GM13976 (cell line): ENCODE measurements at regions not wholly inside any gene's neighbourhood (a gene's known extent, or its start where the extent isn't known, plus 50 kb on each side); places are given as distances from the start of the nearest gene placed in this dataset.
A peak's percentile ranks its signal among the peaks of the same experiment; 100 is the strongest.
"Not testable (repeated sequence)": the region's sequence is repeated elsewhere in the genome, so short reads cannot be mapped to it uniquely, and the experiment has no call there.

Experiments used
- DNase-seq: peaks from one replicate; pipeline ENCODE4 v3.0.0; 2012; ENCODE audit warnings: low spot score
- in situ Hi-C: fragments of 300-500 bp; cut with MboI; formaldehyde crosslinking; loops from one replicate; pipeline ENCODE4 v1.12.0; 2022; ENCODE audit warnings: low sequenced_read_pairs, mixed read lengths, inconsistent platforms; ENCODE audit not compliant: unreplicated experiment
- TF ChIP-seq, protein P1 (sequence below): IDR thresholded peaks from 2 replicates; pipeline ENCODE4 v1.5.1; 2012; ENCODE audit warnings: borderline replicate concordance, mild to moderate bottlenecking; ENCODE audit not compliant: insufficient read depth; ENCODE audit errors: extremely low read depth, missing control alignments, control extremely low read depth

- in situ Hi-C loops = no loop called here
- TF ChIP-seq, protein P1, sequence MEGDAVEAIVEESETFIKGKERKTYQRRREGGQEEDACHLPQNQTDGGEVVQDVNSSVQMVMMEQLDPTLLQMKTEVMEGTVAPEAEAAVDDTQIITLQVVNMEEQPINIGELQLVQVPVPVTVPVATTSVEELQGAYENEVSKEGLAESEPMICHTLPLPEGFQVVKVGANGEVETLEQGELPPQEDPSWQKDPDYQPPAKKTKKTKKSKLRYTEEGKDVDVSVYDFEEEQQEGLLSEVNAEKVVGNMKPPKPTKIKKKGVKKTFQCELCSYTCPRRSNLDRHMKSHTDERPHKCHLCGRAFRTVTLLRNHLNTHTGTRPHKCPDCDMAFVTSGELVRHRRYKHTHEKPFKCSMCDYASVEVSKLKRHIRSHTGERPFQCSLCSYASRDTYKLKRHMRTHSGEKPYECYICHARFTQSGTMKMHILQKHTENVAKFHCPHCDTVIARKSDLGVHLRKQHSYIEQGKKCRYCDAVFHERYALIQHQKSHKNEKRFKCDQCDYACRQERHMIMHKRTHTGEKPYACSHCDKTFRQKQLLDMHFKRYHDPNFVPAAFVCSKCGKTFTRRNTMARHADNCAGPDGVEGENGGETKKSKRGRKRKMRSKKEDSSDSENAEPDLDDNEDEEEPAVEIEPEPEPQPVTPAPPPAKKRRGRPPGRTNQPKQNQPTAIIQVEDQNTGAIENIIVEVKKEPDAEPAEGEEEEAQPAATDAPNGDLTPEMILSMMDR = no peak
- DNase-seq = no peak
Measured at GRCh38 chr14:22105006-22105623, 431.5 kb upstream of the OR4E1 start.

DNA sequence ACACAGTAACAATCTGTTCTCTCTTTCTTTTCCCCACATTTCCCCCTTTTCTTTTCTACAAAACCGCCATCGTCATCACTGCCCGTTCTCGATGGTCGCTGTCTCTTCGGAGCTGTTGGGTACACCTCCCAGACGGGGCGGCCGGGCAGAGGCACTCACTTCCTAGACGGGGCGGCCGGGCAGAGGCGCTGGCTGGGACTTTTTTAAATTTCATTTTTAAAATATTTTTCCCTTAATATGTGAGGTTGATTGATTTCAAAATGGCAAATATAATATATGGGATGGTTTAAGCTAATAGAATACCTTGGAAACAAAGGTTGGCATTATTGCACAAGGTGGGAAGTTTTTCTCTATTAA is 427.1 kb upstream of the OR4E1 start:
- DNase-seq, in situ Hi-C loops: not testable (repeated sequence)

GRCh38 chr14:22099942-22100763 is 426.5 kb upstream of the OR4E1 start:
- TF ChIP-seq, protein P1 = peak; percentile 70
- DNase-seq = peak; percentile 47
- in situ Hi-C loops = no loop called here

DNA sequence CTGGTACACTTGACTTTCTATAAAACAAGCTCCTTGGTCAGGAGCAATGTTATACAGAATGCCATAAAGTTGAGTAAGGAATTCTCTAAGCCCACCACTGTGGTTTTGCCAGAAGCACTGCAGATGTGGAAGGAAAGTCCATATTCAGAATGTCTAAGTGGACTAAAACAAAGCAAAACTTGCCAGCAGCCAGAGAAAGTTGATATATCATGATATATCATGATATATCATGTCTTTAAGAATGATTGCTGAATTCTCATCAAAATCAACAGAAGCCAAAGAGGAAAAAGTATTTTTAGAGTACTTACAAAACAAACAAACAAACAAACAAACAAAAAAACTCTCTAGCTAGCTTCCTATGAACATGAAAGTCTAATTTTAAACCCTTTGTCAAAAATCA is 424.8 kb upstream of the OR4E1 start:
- TF ChIP-seq, protein P1 = no peak
- in situ Hi-C loops = no loop called here
- no peak for DNase-seq

- in situ Hi-C loops = no loop called here
- DNase-seq = no peak
- TF ChIP-seq, protein P1 = no peak
Measured at GRCh38 chr14:22097586-22098292, 424.1 kb upstream of the OR4E1 start.

- in situ Hi-C loops = no loop called here
- DNase-seq = no peak
- TF ChIP-seq, protein P1 = no peak
Measured at GRCh38 chr14:22097072-22097471, 423.5 kb upstream of the OR4E1 start.

- TF ChIP-seq, protein P1 = no peak
- DNase-seq = no peak
- in situ Hi-C loops = no loop called here
Measured at GRCh38 chr14:22096514-22096895, 422.9 kb upstream of the OR4E1 start.
